ENCODE measurements at regions not wholly inside any gene's neighbourhood (a gene's known extent, or its start where the extent isn't known, plus 50 kb on each side); places are given as distances from the start of the nearest gene placed in this dataset.

DNA sequence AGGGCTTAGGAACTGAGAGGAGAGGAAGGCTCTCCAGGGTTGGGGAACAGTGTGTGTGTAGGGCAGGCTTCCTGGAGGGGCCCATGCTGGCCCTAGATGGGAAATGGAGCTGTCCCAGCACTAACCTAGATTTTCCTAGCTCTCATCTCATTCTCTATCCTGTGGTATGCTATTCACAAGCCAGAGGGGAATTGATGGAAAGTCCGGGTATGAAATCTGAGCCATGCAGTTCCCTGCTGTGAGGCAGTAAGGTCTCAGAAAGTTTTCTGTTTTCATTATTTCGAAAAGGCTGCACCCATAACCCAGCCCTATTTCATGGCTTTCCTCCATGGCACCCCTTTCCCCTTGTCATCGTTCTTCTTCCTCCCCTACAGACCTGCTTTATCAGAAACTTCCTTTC lies 220.3 kb downstream of the RPS24 start:
- ATAC-seq = no peak
- DNase-seq = no peak
- intact Hi-C loops (cut with DNase I, micrococcal nuclease) = no loop called here

DNA sequence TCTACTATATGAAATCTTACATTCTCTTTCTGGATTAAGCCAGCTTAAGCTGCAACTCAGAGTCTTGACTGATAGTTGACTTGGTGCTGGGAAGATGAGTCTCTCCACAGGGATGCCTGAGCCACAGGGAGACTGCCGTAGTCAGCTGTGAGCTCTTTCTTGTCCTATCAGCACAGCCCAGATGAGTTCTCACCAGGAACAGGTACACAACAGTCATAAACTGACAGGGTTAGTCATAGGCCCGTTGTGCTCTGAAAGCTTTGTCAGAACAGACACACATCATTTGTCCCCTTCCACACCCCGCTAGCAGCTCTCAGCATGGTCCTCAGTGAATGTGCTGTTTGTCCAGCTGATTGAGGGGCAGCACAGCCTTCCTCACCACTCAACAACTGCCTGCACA lies 221.6 kb downstream of the RPS24 start:
- ATAC-seq = no peak
- no peak for DNase-seq
- intact Hi-C loops (cut with DNase I, micrococcal nuclease) = no loop called here

DNA sequence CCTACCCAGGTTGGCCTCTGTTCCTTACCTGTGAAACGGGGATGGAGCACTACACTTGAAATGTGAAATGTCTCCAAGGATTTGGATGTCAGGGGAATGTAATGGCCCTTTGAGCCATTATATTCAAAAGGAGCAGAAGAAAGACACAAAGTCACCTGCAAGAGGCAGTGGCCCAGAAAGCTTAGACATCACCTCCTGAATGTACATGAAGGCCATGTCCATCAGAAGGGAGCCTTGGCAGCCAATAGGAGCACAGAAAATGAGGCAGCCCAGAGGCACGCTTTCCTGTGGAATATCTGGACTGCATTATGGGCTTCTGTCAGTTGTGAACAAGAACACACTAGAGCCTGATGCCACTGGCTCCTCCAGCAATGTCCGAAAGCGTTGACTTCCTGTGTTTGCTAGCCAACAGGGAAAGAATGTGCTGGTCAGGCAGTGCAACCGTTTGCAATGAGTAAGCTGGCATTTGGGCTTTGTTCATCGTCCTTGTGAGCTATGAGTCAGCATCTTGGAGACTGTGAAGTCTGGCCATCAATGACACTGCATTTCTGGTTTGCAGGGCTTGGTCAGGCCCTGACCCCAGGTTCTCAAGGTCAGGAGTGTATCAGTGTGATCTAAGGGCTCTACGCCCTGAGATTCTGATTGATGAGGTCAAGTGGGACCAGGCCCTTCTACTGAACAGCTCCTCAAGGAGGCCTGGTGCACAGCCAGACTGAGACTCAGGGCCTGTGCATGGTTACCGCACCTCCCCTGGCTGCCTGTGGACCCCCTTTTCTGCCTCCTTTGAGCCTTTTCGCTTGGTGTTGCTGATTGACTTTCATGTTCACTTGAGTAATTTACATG lies 222.4 kb downstream of the RPS24 start:
- intact Hi-C loops (cut with DNase I, micrococcal nuclease) = no loop called here
- peak in 1 of 2 donors; percentile 45 for DNase-seq
- no peak for ATAC-seq

DNA sequence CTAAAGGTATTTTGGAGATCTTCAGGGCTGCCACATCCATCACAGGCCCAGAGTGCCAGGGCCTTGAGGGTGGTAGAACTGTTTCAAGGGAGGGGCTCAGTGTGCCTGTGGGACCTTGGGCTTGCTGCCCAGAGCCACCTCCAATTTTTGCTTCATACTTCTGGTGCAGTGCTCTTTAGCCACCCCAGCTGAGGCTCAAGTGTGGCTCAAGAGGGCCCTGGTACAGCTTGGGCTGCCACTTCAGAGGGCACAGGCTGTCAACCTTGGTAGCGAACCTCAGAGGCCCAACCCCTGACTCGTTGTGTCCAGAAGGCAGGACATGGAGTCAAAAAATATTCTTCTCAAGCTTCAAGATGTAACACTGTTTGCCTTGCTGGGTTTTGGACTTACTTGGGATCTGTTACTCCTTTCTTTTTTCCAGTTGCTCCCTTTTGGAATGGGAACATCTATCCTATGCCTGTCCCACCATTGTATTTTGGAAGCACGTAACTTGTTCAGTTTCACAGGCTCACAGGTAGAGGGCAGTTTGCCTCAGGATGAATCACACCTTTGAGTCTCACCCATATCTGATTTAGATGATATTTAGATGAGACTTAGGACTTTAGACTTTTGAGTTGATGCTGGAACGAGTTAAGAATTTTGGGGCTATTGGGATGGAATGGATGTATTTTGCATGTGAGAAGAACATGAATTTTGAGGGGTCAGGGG lies 224.8 kb downstream of the RPS24 start:
- intact Hi-C loops (cut with DNase I, micrococcal nuclease) = no loop called here
- ATAC-seq = no peak
- DNase-seq = no peak

DNA sequence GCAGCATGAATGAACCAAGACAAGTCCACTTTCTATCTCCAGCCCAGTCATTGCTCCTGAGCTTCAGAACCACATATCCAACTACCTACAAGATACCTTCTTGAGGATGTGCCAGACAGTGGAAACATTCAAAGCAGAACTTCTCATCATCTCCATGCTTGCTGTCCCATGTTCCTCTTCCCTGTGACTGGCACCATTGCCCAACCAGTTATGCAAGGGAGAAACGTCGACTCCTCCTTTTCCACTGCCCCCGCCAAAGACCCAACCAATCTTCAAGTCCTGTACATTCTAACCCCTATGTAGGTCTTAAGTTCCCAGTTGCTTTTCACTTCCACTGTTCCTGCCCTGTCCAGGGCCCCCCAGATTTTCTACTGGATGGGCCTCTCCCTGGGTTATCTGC lies 225.7 kb downstream of the RPS24 start:
- DNase-seq (no peak), ATAC-seq (no peak)
- intact Hi-C loops (cut with DNase I, micrococcal nuclease) = no loop called here

DNA sequence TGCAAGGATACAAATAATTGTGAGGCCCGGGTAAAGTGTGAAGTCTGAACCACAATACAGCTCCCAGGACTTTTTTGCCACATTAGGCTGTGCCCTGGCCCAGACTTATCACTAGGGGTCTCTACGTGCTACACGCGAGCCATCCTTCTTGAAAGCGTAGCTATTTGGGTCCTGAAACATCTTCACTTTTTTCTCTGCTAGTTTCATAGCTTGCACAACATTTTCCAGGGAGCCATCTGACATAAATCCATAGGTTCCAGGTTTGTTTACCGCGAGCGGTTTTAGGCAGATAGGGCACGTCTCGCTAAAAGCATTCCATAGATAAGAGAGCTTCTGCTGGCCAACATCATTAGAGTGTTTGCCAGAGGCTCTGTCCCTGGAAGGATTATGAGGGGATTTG lies 226.5 kb downstream of the RPS24 start:
- DNase-seq (no peak), ATAC-seq (no peak)
- intact Hi-C loops (cut with DNase I, micrococcal nuclease) = no loop called here

DNA sequence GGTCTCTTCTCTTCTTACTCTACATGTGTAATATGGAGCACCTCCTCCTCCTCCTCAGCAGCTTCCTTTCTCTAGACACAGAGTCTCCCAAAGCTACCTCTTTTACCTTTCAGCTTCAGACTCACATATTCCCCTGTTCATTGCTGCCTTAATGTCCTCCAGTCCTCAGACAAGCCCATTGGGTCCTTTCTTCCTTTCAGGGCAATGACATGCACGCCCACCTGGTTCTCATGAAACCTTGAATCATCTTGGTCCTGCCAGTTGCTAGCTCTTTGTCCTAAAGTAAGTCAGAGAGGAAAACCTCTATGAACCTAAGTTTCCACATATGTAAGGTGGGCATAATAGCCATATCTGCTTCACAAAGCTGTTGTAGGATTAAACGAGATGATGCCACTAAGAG lies 227.0 kb downstream of the RPS24 start:
- intact Hi-C loops (cut with DNase I, micrococcal nuclease) = no loop called here
- ATAC-seq (no peak), DNase-seq (no peak)

DNA sequence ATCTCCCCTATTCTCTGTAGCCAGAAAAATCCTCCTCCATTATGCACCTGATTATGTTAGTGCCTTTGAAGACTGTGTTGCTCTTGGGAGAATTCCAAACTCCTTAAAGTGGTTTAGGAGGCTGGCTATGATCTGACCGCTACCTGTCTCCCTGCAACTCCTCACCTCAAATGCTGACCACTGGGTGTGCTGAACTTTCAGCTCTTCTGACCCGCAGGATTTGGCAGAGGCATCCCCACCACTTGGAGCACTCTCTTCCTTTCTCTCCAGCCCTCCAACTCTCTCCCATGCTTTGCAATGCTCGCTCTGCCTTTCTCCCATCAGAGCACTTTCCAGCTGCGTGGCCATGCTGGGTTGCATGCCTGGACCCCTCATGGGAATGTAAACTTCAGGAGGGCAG lies 227.6 kb downstream of the RPS24 start:
- intact Hi-C loops (cut with DNase I, micrococcal nuclease) = no loop called here
- DNase-seq = no peak
- ATAC-seq = no peak

DNA sequence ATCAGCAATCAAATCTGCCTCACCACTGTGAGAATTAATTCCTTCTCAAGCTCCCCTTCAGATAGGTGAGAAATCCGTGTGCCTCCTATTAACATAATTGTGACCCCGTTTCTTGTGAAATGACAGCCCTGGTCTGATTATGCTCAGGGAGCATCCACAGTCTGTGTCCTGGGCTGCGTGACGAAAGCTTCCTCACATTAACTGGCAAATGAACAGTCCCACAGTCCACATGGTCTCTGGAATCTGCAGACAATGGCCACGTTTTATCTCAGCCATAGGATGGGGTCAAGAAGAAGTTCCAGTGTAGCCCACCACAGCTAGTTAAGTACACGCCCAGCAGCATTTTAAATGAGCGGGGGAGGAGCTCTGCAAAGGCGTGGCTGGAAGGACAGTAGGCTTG lies 229.2 kb downstream of the RPS24 start:
- intact Hi-C loops (cut with DNase I, micrococcal nuclease) = no loop called here
- DNase-seq (no peak), ATAC-seq (no peak)

DNA sequence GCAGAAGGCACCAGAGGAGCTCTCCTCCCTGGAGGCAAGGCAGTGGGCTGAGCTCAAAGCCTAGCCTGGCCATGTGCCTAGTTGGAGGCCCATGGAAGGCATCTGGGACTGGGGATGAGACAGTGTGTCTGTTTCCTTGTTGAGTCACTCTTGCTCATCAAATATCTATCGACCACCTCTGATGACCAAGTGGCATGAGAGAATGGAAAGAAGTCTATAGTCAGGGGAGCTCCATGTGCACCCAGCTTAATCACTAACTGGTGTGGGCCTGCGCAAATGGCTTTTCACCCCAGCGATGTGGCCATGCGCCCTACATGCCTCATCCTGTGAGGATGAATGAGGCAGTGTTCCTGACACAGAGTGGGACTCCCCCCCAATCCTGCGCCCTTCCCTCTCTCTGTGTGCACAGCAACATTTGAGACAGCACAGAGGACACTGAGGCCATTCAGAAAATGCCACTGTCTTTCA lies 229.9 kb downstream of the RPS24 start:
- no peak for DNase-seq
- ATAC-seq = no peak
- intact Hi-C loops (cut with DNase I, micrococcal nuclease) = no loop called here

DNA sequence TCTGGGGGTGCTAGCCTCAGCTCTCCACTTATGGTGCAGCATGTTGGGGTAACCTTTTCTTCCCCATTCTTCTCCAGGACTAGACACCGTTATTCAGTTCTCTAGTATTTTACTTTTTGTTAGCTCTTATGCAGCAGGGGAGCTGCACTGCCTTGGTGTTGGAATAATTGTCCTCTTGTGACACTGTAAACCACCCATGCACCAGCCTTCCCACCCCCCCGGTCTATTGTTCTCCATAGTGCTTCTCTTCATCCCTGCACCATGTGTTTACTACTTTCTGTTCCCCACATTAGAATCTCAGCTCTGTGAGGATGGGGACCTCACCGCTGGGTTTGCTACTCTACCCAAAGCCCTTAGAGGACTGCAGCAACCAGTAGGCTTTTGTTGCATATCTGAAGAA lies 230.7 kb downstream of the RPS24 start:
- intact Hi-C loops (cut with DNase I, micrococcal nuclease) = no loop called here
- no peak for ATAC-seq
- no peak for DNase-seq

DNA sequence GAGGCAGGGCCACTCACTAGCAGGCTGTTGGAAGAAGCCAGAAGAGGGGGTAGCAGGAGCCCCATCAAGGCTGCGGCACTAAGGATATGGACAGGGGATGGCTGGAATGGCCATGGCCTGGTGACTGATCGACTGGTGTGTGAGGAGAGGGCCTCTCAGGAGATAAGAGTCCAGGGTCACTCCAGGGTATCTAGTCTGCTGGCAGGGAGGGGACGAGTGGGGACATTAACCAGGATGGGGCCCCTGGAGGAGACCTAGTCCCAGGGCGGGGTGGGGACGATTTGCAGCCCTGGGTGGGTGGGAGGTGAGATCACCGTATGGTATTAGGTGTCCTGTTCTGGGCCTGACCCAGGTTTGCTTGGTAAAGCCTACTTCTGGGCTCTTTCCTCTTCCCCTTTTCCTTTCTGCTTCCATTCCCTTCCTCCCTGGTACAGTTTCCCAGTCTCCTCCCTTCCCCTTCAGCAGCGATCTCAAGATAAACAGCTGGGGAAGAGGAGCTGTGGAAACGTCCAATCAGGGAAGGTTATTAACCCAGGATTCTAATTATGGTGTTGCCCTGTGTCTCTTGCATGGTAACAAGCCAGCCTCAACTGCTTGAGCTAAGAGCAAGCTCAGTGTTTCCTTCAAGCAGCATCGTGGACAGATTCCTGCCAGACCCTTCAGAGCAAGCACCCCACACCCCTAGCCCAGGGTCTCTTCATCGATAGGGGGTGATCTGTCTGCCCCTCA lies 233.2 kb downstream of the RPS24 start:
- intact Hi-C loops (cut with DNase I, micrococcal nuclease) = no loop called here
- no peak for ATAC-seq
- DNase-seq = no peak

DNA sequence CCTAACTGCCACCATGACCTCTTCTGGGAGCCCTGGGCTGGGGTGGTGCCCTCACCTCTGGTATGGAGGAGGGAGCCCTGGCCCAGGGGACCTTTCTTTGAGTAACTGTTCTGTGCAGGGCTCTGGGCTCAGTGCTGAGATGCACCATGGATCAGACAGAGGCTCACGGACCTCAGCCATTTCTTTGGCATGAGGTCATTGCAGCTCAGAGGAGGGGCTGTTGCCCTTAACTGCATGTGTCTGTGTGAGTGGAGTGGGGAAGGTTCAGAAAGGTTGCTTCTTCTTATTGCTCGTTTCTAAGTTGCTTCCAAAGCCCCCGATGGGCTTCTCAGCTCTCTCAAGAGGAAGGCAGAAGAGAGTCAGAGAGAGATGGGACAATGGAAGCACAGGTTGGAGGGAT lies 233.9 kb downstream of the RPS24 start:
- DNase-seq (no peak), ATAC-seq (no peak)
- intact Hi-C loops (cut with DNase I, micrococcal nuclease) = no loop called here

DNA sequence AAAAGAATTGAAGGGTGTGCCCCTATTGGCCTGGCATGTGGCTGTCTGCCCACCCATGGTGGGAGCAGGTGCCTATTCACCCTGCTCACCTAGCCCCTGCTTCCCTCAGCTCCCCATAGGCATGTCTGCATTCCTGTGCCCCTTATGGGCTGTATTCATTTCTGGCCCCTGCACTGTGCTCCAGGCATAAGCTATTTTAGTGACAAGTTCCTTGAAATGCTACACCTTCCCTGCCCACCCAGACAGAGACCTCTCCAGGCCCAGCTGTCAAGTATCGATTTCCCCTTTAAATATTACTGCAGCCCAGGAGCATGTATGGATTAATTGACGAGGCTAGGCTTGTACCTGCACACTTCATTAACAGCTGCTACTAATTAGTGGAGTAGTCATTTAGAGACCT lies 235.4 kb downstream of the RPS24 start:
- no peak for DNase-seq
- intact Hi-C loops (cut with DNase I, micrococcal nuclease) = no loop called here
- no peak for ATAC-seq

DNA sequence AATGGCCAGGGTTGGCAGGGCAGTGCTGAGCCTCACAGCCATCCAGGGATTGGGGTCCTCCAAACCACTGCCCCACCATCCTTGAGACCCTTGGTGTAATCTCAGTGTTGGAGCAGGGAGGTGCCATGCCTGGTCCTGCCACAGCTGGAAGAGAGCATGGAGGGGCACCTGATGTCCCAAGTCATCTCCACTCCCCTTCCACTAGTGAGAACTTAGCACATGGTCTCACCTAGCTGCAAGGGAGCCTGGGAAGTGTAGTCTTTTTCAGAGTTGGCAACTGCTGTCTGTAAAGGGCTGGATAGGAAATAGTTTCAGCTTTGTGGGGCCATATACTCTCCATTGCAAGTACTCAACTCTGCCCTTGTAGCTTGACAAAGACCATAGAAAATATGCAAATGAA lies 238.7 kb downstream of the RPS24 start:
- DNase-seq (no peak), ATAC-seq (no peak)
- intact Hi-C loops (cut with DNase I, micrococcal nuclease) = no loop called here

DNA sequence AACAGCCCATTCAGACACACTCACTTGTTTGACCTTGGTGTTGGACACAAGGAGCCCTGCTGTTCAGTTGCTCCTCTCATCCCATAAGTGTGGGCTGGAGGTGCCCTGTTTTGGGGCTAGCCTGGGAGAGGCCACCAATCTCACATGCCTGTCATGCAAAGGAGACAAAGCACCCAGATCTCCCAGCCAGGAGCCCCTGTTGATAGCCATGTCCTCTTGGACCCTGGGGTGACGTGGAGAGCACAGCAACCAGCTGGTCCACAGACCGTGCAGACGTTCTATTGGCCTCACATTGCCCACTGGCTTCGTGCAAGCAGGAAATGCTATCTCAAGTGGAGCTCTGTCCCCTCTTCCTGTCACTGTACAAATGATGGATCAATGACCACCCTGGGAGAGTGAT lies 240.8 kb downstream of the RPS24 start:
- intact Hi-C loops (cut with DNase I, micrococcal nuclease) = no loop called here
- ATAC-seq (no peak), DNase-seq (no peak)

DNA sequence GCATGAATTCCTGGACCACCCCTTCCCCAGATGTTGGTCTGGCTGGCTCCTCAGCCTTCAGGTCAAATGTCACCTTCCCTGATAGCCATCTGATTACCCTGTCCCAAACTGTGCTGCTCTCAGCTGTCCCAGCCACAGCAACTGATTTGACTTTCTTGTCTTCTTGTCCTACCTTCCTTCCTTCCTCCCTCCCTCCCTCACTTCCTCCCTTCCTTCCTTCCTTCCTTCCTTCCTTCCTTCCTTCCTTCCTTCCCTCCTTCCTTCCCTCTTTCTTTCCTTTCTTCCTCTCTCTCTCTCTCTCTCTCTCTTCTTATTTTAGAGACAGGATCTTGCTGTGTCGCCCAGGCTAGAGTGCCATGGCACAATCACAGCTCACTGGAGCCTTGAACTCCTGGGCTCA lies 242.5 kb downstream of the RPS24 start:
- no peak for ATAC-seq
- no peak for DNase-seq
- intact Hi-C loops (cut with DNase I, micrococcal nuclease) = no loop called here

DNA sequence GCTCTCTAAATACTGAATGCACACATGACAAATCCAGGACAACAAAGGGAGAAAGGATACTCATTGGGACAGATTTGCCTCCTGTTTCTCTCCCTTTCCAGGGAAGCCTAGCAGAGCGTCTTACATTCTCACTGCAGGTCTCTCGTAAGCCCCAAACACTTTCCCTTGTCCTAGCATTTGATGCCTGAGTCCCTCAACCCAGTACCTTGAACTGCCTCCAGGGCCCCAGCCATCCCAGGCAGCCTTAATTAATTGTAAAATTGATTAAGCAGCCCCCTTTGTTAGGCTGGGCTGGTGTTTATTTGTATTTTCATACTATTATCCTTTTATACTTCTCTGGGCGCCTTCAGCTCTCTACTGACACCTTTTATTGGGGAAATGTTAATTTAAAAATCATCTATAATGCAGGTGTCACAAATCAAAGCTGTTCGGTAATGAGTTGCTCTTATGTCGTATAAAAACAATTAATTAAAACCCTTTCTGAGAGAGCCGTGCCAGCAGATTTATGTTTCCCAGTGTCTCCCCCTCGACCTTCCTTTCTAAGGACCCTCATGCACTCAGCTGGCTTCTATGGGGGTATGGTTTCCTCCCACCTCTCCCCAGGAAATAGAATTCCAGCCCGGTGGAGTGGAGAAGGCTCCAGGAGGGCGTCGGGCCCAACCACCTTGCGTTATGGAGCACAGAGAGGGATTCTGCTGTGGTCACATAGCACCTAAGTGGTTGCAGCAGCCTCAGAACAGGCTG lies 243.8 kb downstream of the RPS24 start:
- no peak for DNase-seq
- no peak for ATAC-seq
- intact Hi-C loops (cut with DNase I, micrococcal nuclease) = no loop called here

DNA sequence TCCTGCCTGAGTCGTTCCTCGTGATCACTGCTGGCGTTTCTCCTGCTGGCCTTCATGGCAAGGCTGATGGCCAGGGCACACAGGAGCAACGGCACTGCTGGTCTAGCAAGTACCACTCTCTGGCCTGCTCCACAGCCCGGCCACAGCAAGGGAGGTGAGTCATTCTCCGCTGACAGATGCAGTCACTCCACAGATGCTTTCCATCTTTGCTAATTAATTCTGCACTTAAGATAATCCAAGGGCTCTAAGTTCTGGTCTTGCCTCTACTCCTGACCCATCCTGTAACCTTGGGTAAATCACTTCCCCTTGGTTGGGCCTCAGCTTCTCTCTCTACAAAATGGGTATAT lies 244.4 kb downstream of the RPS24 start:
- intact Hi-C loops (cut with DNase I, micrococcal nuclease) = no loop called here
- no peak for ATAC-seq
- DNase-seq = peak in 1 of 2 donors; percentile 49
